ENCODE measurements at regions not wholly inside any gene's neighbourhood (a gene's known extent, or its start where the extent isn't known, plus 50 kb on each side); places are given as distances from the start of the nearest gene placed in this dataset.

GRCh38 chr1:118563981-118564951 is 379.2 kb upstream of the SPAG17 start:
- TF ChIP-seq, protein P1, sequence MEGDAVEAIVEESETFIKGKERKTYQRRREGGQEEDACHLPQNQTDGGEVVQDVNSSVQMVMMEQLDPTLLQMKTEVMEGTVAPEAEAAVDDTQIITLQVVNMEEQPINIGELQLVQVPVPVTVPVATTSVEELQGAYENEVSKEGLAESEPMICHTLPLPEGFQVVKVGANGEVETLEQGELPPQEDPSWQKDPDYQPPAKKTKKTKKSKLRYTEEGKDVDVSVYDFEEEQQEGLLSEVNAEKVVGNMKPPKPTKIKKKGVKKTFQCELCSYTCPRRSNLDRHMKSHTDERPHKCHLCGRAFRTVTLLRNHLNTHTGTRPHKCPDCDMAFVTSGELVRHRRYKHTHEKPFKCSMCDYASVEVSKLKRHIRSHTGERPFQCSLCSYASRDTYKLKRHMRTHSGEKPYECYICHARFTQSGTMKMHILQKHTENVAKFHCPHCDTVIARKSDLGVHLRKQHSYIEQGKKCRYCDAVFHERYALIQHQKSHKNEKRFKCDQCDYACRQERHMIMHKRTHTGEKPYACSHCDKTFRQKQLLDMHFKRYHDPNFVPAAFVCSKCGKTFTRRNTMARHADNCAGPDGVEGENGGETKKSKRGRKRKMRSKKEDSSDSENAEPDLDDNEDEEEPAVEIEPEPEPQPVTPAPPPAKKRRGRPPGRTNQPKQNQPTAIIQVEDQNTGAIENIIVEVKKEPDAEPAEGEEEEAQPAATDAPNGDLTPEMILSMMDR (IDR thresholded peaks at IDR 0.05) = no peak
- no peak for TF ChIP-seq POLR2A (IDR thresholded peaks at IDR 0.05)
